ENCODE measurements at regions not wholly inside any gene's neighbourhood (a gene's known extent, or its start where the extent isn't known, plus 50 kb on each side); places are given as distances from the start of the nearest gene placed in this dataset.

GRCh38 chr17:73821665-73822064, 177.4 kb upstream of the SDK2 start:
- TF ChIP-seq SP2 (IDR thresholded peaks at IDR 0.05; ENCODE audit: low read length): no peak
- no peak for TF ChIP-seq NRF1 (IDR thresholded peaks at IDR 0.05; ENCODE audit: low read depth, low read length)
- no peak for TF ChIP-seq CTCF (IDR thresholded peaks at IDR 0.05; ENCODE audit: control extremely low read depth in 1 of 3, insufficient read depth in 1 of 3, low read depth in 1 of 3, low read length in 3 of 3)
